Calu3 (cell line): ENCODE measurements at regions not wholly inside any gene's neighbourhood (a gene's known extent, or its start where the extent isn't known, plus 50 kb on each side); places are given as distances from the start of the nearest gene placed in this dataset.

Experiments used
- BruUV-seq: library from RNA; stranded (reverse); fragments of 400-500 nt; replicated peaks from 2 replicates; lab custom pipeline; 2021; lab: Mats Ljungman, UMichigan
- CTCF ChIA-PET: fragments of 300-600 bp; sonication (Branson Sonifier 250); formaldehyde crosslinking; loops from one replicate; lab custom pipeline; 2022; ENCODE audit warnings: antibody characterized with exemption; lab: Charles Lee
- DNase-seq: peaks from one replicate; pipeline ENCODE4 v3.0.0; 2022
- H3K27ac Mint-ChIP-seq: one replicate; pipeline ENCODE4 v1.8.0; 2022; ENCODE audit warnings: mixed read lengths; ENCODE audit not compliant: unreplicated experiment
- H3K27me3 Mint-ChIP-seq: one replicate; pipeline ENCODE4 v1.8.0; 2022; ENCODE audit warnings: mixed read lengths; ENCODE audit not compliant: unreplicated experiment
- H3K36me3 Mint-ChIP-seq: one replicate; pipeline ENCODE4 v1.8.0; 2022; ENCODE audit warnings: mild to moderate bottlenecking, moderate library complexity, mixed read lengths; ENCODE audit not compliant: insufficient read depth, unreplicated experiment
- H3K4me1 Mint-ChIP-seq: one replicate; pipeline ENCODE4 v1.8.0; 2022; ENCODE audit warnings: mild to moderate bottlenecking, low read depth, mixed read lengths; ENCODE audit not compliant: unreplicated experiment
- H3K4me3 Mint-ChIP-seq: one replicate; pipeline ENCODE4 v1.8.0; 2022; ENCODE audit warnings: mild to moderate bottlenecking, low read depth, moderate library complexity, mixed read lengths; ENCODE audit not compliant: unreplicated experiment
- H3K9me3 Mint-ChIP-seq: one replicate; pipeline ENCODE4 v1.8.0; 2022; ENCODE audit warnings: low read depth, mixed read lengths; ENCODE audit not compliant: unreplicated experiment
- CTCF ChIP-seq: fragments of 200-600 bp; IDR thresholded peaks from one replicate; pipeline ENCODE4 v1.8.0; 2022; ENCODE audit warnings: antibody characterized with exemption; ENCODE audit not compliant: unreplicated experiment
- intact Hi-C: fragments of 100-400 bp; cut with micrococcal nuclease; formaldehyde crosslinking; loops from one replicate; pipeline ENCODE4 v1.10.0; 2022; ENCODE audit not compliant: unreplicated experiment

- Mint-ChIP-seq H3K36me3 (peaks cover 6% of the 10 kb centered on the region), H3K27ac (no peak overlapping the region), H3K4me3 (no peak overlapping the region), H3K4me1 (peaks cover 18% of the 10 kb centered on the region), H3K27me3 (peaks cover 54% of the 10 kb centered on the region), H3K9me3 (peaks cover 4% of the 10 kb centered on the region)
- CTCF ChIA-PET = interaction anchor here (0.6 kb wide), 1 partner anchor 92 kb away, joined by 4 read pairs; no protein-coding TSS in a partner anchor
- TF ChIP-seq CTCF = no peak
- no TSS peak for BruUV-seq
- no peak for DNase-seq
- intact Hi-C loops = no loop called here
Measured at GRCh38 chr2:240226672-240227537, 86.4 kb upstream of the OTOS start.

GRCh38 chr2:240227538-240228428 lies 87.3 kb upstream of the OTOS start:
- H3K27me3 Mint-ChIP-seq = peaks cover 45% of the 10 kb centered on the region
- peaks cover 18% of the 10 kb centered on the region for H3K4me1 Mint-ChIP-seq
- no peak for DNase-seq
- no peak for TF ChIP-seq CTCF
- H3K27ac Mint-ChIP-seq = no peak overlapping the region
- peaks cover 6% of the 10 kb centered on the region for H3K36me3 Mint-ChIP-seq
- intact Hi-C loops = no loop called here
- BruUV-seq = no TSS peak
- peaks cover 4% of the 10 kb centered on the region for H3K9me3 Mint-ChIP-seq
- no peak overlapping the region for H3K4me3 Mint-ChIP-seq
- CTCF ChIA-PET = interaction anchor here (0.6 to 0.7 kb wide), 2 partner anchors 203 to 233 kb away, joined by 3 to 5 read pairs; partner anchors contain the start of gene NDUFA10

DNA sequence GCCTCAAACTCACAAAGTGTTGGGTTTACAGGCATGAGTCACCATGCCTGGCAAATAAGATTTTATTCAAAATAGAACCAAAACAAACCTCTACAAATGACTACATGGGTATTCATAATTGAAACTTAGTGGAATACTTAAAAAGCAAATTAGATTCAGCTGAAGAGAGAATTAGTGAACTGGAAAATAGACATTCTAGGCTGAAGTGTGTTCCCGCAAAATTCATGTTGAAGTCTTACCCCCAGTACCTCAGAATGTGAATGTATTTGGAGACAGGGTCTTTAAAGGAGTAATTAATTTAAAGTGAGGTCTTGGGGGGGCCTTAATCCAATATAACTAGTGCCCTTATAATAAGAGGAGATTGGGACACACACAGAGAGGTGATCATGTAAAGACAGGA lies 88.5 kb upstream of the OTOS start:
- BruUV-seq = no TSS peak
- CTCF ChIA-PET = no interaction called here

More for the DNA sequence above, 88.5 kb upstream of the OTOS start:
- Mint-ChIP-seq H3K36me3 (peaks cover 12% of the 10 kb centered on the region), H3K4me1 (peaks cover 18% of the 10 kb centered on the region), H3K27me3 (peaks cover 33% of the 10 kb centered on the region), H3K4me3 (no peak overlapping the region), H3K27ac (no peak overlapping the region), H3K9me3 (peaks cover 4% of the 10 kb centered on the region)
- no peak for TF ChIP-seq CTCF
- no peak for DNase-seq
- intact Hi-C loops = no loop called here
